ENCODE measurements at regions not wholly inside any gene's neighbourhood (a gene's known extent, or its start where the extent isn't known, plus 50 kb on each side); places are given as distances from the start of the nearest gene placed in this dataset.

GRCh38 chr6:163940705-163941623 lies 526.4 kb downstream of the QKI start:
- no peak for DNase-seq

- DNase-seq: no peak
These were observed 522.6 kb downstream of the QKI start for GRCh38 chr6:163937071-163937470.

- DNase-seq: no peak
These were observed 520.7 kb downstream of the QKI start for GRCh38 chr6:163935158-163935762.

GRCh38 chr6:163930012-163930411 lies 515.5 kb downstream of the QKI start:
- DNase-seq: no peak

GRCh38 chr6:163929538-163929937 lies 515.0 kb downstream of the QKI start:
- DNase-seq: no peak

GRCh38 chr6:163926642-163927041 lies 512.1 kb downstream of the QKI start:
- DNase-seq: no peak

- no peak for DNase-seq
These were observed 511.3 kb downstream of the QKI start for GRCh38 chr6:163925839-163926238.

- DNase-seq: no peak
These were observed 509.3 kb downstream of the QKI start for GRCh38 chr6:163923658-163924411.

- no peak for DNase-seq
These were observed 508.0 kb downstream of the QKI start for GRCh38 chr6:163922562-163922961.

- DNase-seq: no peak
These were observed 505.1 kb downstream of the QKI start for GRCh38 chr6:163919652-163920051.

- no peak for DNase-seq
These were observed 502.0 kb downstream of the QKI start for GRCh38 chr6:163916315-163917081.

GRCh38 chr6:163915131-163915530 lies 500.6 kb downstream of the QKI start:
- DNase-seq: no peak

- DNase-seq: no peak
These were observed 498.5 kb downstream of the QKI start for GRCh38 chr6:163913045-163913444.

GRCh38 chr6:163906006-163906710 lies 491.6 kb downstream of the QKI start:
- no peak for DNase-seq

- DNase-seq: no peak
These were observed 489.7 kb downstream of the QKI start for GRCh38 chr6:163904186-163904585.

- no peak for DNase-seq
These were observed 489.0 kb downstream of the QKI start for GRCh38 chr6:163903541-163903940.

GRCh38 chr6:163902993-163903392 lies 488.5 kb downstream of the QKI start:
- no peak for DNase-seq

- DNase-seq: no peak
These were observed 487.2 kb downstream of the QKI start for GRCh38 chr6:163901681-163902080.

- peak; percentile 76 for DNase-seq
These were observed 486.1 kb downstream of the QKI start for GRCh38 chr6:163900570-163900969.

- DNase-seq: no peak
These were observed 483.2 kb downstream of the QKI start for GRCh38 chr6:163897669-163898068.

GRCh38 chr6:163897030-163897429 lies 482.5 kb downstream of the QKI start:
- DNase-seq: no peak

- DNase-seq: no peak
These were observed 480.6 kb downstream of the QKI start for GRCh38 chr6:163895162-163895561.

Measured in islet precursor cell (in vitro differentiated cells).